Putamen (tissue), 1 donor: ENCODE measurements at regions not wholly inside any gene's neighbourhood (a gene's known extent, or its start where the extent isn't known, plus 50 kb on each side); places are given as distances from the start of the nearest gene placed in this dataset.

Experiments
- DNase-seq: peaks from one replicate; pipeline ENCODE4 v3.0.0-alpha.2; 2016; ENCODE audit warnings: low spot score

DNA sequence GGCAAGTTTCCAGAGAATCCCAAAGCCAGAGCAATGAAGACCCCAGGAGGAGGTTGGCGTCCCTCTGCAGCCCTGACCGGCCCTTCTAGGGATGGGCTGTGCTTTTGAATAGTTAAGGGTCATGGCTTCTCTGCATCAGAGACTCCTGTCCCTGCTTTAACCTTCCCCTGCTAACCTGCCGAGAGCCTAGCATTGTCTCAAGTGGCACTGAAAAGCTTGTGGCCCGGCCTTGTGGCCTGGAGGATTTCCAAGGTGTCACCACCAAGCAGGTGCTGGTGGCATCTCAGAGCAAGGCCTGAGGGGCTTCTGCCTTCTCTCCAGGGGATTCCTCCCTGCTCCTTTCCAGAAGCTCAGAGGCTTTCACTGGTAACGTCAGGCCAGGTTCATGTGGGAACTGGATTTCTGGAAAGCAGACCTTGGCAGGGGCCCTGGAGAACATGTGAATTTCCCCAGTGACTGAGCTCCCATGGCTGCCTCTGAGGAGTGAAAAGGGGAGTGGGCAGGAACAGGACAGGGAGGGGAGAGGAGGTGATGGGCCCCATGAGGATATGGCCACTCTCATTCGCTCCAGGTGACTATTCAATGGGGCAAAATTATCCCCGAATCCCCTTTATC is 409.9 kb downstream of the PTPRU start:
- no peak for DNase-seq

DNA sequence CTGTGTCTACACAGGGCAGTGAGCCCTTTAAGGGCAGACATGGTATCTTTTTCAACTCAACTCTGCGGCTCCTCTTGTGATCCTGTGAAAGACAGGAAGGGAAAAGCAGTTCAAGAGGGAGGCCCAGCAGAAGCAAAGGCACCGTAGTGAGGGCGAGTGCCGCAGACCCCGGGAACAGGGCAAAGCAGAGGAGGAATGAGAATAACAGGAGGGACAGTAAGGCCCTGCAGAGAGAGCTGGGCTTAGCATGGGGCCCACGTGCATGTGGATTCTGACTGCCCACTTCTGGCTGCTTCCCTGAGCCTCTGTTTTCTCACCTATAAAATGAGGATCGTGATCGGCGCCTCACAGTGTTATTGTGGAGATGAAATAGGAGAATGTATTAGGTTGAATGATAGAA is 409.3 kb downstream of the PTPRU start:
- DNase-seq: no peak

DNA sequence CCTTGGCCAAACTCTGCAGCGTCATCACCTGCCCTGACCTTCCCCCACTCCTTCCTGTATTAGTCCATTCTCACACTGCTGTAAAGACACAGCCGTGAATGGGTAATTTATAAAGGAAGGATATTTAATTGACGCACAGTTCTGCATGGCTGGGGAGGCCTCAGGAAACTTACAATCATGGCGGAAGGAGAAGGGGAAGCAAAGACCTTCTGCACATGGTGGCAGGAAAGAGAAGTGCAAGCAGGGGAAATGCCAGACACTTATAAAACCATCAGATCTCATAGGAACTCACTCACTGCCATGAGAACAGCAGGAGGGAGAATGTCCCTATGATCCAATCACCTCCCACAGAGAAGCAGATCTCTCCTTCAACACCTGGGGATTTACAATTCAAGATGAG is 408.5 kb downstream of the PTPRU start:
- DNase-seq: no peak

DNA sequence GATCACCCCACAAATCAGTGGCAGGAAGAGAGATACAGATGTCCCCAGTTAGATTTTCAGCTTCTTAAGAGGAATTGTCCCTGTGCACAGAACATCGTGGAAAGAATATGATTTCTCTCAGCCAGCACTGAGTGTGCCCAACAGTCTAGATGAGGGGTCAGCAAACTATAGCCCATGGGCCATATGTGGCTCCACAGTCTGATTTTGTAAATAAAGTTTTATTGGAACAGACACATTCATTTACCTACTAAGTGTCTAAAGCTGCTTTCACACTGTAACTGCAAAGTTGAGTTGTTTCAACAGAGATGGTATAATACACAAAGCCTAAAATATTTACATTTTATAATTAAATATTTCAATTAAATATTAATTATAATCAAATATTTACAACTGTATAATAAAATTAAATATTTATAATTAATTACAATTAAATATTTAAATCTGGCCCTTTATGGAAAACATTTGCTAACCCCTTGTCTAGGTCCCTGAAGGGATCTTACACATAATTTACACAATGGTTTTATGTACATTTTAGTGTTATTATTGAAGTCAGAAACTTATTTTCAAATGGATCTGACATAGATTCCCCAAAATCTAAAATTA is 407.6 kb downstream of the PTPRU start:
- no peak for DNase-seq

DNA sequence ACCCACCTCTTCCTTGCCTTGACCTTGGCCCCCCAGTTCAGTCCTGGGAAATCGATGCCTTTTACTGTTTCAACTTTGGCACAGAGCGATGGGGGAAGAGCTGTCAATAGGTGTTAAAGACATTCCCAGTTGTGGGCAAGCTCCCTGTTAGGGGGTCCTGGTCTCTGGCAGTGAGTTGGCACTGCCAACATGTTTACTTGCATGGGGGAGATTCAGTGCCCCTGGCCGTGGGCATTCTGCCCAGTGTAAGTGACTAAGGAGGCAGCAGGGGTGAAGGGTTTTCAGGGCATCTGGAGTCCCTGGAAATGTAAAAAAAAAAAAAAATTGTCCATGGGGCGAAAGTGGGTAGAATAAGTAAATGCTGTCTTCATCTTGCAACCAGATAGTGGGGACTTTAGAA is 407.0 kb downstream of the PTPRU start:
- no peak for DNase-seq

DNA sequence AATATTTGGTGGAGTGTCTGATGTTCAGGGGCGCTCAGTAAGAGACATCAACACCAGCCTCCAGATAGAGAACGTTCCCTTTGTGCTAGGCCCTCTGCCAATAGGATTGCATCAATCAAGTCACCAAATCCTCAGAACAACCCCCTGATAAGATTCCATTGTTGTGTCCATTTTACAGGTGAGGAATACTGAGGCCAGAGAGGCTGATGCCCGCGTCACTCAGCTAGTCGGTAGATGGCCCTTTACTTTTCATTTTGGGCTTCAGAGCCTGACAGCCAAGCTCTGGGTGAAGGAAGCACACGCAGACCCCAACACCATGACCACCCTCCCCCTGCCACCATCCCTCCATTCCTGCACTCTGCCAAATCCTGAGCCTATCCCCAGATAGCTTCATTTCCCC is 406.2 kb downstream of the PTPRU start:
- no peak for DNase-seq

DNA sequence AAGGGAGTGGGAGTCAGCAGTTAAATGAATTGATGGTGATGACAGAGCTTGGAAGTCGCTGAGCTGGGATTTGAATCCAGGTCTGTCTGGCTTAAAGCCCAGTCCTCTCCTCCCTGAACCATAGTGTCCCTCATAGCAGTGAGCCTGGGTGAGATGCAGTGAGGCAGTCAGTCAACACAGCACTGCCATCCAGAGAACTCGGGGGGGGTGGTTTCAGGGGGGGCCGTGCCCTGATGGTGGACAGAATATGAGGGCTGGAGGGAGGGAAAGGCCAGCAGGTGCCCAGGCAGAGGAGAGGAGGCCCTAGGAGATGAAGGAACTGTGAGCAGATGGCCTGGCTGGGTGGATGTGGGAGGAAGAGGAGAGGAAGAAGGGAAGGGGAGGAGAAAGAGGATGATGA is 405.6 kb downstream of the PTPRU start:
- DNase-seq: no peak

DNA sequence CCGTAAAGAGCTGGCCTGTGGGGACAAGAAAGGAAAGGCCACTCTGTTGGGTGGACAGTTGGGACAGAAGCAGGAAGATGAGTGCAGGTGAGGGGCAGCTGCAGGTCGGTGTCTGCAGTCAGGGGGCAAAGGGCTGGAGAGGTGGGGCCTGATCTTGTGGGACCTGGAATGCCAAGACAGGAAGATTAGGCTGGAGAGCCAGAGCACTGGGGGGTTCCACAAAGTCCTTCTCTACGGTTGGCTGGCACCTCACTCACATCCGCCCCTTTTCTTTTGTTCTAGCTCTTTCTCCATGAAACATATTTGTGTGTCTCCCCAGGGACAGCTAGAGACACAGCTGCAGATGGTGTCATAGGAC is 404.1 kb downstream of the PTPRU start:
- no peak for DNase-seq

DNA sequence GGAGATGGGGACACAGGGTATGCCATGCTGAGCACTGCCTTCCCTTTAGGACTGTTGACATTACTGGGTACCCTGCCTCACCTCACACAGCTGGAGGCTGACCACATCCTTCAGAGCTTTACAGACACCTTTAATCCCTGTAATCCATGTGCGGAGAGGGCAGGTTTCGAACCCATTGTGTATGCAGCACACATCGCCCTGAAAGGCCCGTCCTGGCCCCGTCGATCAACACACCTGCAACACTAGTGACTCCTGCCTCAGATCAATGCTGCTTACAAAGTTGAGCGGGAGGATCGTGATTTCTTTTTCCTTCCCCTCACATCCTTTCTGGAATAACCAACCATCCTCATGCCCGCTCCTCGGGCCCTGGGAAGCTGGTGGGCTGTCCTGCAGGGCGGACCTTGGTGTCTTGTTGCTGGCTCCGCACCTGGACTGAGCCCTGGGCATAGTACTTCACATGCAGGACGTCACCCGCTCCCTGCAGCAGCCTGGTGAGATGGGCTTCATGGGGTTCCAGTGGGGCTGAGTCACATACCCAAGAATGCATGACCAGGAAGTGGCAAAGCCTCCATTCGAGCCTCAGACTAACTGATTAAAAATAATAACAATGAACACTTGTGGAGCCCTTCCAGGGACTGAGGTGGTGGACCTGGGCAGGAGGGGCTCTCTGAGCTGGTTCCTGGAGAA is 403.6 kb downstream of the PTPRU start:
- DNase-seq: no peak

DNA sequence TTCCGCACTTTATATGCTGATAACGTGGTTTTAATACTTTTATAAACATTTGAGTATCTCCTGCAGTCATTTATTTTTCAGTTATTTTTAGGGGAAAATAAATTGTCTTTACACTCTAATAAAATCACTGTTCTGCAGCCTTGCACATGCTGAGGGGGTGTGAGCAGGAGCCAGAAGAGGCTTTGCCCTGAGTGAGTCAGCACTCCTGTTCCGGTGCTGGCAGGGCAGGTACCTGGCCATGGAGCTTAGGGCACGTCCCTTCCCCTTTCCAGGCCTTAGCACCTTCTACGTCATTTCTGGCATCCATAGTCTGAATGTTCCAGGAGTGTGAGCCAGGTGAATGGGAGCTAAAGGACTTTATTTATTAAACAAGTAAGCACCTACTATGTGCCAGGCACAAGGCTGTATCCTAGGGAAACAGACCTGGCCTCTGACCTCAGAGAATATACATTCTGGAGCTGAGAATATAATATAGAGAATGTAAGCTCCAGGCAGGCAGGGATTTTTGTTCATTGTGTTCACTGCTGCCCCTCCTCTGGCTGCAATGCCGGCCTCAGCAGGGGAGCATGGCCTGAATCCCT is 402.9 kb downstream of the PTPRU start:
- no peak for DNase-seq

DNA sequence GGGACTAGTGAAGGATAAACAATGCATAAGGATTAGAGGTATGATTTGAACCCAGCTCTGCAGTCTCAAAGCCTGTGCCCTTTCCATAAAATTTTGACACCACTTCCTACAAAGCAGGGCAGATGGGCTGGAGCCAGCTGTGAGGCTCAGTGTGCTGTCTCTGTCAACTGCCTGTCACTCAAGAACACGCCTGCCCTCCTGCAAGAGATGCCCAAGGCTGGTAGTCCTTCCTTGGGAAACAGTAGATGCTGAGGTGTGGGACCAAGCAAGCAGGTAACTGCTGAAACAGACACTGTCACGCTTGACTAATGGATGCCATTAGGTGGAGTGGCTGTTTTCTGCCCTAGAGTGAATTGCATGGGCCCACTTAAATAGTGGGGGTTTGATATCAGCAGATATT is 402.0 kb downstream of the PTPRU start:
- DNase-seq: no peak

DNA sequence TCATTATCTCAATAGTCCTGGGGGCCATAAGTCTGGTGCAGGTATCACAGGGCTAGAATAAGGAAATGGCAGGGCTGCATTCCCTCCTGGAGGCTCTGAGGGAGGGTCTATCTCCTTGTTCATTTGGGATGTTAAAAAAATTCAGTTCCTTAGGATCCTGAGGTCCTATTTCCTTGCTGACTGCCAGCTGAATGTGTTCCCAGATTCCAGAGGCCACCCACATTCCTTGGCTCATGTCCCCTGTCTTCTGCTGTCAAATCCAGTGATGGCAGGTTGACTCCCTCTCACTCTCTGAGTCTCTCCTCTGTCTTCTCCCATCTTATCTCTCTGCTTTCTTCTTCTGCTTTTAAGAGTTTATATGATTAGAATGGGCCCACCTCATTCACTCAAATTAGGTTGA is 400.6 kb downstream of the PTPRU start:
- no peak for DNase-seq

DNA sequence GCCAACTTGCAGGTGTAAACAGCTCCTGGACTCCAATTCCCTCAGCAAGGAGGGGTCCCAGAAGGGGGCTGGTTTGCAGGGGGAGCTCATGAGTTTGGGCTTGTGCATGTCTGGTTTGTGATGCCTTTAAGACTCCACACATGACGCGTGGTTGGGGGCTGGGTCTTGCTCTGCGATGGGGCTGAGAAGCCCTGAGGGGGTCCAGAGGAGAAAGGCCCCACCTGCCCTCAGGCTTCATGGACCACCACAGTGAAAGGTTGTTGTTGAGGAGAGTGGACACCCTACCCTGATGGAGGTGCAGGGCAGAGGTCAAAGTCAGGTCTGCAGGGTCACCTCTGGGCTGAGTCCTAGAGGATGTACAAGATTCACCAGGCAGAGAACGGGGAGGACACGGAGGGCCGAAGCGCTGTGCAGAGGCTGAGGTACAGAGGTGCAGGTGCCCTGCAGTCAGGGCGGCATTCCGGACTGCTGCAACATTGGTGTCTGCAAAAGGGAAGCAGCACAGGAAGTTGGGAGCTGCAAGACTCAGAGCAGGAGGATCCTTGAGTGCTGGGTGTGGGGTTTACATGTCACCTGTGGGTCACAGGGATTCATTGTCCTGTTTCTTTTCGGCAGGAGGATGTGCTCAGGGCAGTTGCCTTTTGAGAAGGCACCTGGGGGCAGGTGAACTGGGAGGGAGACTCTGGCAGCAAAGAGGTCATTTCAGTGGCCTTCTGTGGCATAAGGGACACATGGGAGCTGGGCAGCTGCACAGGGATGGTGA is 399.4 kb downstream of the PTPRU start:
- DNase-seq: no peak

DNA sequence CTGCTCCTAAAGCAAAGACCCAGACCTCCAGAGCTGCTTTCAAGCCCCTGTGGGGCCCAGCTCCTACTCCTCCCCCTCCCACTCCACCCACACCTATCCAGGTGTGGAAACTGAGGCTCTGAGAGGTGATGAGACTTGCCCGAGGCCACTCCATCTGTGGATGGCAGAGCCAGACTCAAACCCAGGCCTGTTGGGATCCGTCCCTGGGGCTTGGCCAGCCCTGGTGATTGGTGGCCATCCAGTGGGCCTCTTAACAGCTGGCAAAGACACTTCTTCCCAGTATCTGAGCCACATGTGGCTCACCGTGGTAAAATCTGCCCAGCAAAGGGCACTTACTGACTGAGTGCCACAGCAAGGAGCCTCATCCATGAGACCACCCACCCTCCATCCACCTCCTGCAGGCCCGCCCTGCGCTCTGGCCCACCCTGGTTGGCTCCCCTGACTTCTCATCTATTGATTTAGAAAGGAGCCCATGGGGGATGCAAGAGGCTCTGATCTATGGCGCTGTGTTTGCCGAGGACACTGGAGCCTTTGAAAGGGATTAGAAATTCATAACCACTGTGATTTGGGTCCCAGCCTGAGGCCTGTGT is 398.5 kb downstream of the PTPRU start:
- DNase-seq: no peak

DNA sequence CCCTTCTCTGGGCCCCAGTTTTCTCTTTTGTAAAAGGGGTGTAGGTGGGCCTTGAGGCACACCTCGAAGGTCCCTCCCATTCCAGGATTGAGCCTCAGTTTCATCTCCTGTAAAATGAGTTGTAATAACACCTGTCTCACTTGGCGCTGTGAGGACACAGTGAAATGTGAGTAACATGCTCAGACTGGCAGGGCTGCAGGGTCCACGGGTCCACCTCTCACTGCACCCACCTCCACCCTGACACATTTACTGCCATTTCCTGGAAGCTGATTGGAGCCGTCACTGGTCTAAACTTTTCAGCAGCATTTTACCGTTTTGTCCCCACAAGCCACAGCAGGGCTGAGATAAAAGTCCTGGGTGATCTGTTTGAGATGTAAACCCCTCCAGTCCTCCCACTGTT is 398.0 kb downstream of the PTPRU start:
- no peak for DNase-seq

DNA sequence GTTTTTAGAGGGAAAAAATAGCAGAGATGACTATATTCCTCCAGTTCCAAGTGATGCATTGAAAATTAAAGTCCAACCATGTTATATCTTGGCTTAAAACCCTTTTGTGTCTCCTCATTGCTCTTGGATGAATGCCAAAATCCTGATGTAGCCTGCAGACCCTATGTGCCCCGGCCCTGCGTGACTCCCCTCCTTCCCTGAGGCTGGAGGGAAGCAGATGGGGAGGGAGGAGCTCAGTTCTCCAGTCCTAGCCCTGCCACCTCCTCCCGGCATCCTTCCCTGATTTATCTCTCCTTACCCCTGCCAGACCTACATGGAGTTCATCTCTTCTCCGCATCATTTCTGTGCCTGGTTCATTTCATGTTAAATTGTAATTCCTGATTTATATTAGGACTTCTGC is 397.4 kb downstream of the PTPRU start:
- no peak for DNase-seq

DNA sequence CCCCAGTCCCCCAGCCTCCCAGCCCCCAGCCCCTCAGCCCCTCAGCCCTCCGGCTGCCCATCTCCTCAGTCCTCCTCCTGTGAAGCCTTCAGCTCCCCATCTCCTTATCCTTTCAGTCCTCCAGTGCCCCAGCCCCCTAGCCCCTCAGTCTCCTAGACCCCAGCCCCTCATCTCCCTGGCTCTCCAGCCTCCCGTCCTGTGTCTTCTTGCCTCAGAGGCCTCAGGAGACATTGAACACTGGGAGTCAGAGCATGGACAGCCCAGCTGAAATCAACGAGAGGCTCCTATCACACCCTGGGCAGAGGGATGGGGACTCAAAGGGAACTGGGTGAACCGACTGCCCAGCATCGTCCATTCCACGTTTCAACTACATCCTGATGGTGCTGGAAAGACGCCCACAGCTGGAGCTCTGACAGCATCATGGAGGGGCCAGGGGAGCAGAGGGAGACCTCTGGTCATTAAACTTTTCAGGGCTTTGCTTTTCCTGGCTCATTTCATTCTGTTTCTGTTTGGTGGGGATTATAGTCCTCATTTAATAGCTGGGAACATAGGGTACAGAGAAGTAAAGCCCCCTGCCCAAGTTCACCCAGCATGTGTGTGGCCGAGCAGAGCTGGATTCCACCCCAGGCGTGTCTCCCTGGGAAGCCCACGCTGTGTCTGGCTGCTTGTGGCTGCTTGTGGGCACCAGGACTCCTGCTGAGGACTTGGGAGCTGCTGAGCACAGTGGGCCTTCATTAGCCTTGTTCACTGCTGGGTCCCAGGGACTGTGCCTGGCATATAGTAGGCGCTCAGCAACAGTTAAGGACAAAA is 396.7 kb downstream of the PTPRU start:
- no peak for DNase-seq

DNA sequence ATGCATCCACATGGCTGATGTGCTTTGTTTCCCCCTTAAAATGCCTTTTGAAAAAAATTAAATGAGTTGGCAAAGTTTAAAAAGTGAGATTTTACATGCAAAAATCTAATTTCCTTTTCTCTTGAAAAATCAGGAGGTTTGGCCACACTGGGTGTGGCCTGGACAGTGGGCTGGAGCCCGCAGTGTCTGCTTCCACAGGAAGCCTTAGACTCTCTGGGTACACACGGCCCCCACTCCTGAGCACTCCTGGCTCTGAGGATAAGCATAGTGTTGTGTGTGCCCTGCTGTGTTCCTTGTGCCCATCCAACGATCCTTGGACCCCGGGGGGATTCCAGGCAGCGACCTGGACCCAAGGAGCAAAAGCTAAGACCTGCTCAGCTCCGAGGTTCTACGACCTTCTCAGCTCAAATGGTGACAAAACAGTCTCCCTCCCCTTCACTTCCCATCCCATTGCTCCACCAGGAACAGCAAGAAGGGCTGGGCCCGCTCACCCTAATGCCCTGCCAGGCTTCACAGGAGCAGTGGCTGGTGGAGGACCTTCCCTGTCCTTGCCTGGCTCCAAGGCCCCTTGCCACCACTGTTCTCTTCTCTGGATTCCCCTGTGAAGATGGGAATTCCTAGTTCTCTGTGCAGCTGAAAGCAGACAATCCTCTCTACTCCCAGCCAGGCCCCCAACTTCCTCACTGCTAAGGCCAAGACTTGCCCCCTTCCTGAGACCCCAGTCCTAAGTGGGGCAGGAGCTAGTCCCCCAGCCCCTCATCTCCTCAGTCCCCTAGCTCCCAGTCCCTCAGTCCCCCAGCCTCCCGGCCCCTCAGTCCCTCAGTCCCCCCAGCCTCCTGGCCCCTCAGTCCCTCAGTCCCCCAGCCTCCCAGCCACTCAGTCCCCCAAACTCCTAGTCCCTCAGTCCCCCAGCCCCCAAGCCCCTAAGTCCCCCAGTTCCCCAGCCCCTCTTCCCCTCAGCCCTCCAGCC is 395.8 kb downstream of the PTPRU start:
- no peak for DNase-seq

DNA sequence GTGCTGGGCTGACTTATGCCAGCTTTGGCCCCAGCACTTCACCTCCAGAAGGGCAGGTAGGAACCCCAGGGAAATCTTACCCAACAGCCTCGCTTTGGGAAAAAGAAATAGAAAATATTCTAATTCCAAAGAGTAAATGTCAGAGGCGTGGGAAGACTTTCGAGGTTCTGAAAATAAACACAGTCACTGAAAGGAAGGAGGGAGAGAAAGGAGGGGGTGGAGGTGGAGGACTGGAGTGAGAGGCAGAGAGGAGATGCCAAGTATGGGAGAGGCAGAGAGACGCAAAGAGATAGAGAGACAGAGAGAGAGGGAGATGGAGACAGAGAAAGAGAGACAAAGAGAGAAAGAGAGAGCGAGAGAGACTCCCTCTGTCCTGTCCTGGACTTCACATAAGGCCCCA is 395.0 kb downstream of the PTPRU start:
- peak; percentile 13 for DNase-seq

DNA sequence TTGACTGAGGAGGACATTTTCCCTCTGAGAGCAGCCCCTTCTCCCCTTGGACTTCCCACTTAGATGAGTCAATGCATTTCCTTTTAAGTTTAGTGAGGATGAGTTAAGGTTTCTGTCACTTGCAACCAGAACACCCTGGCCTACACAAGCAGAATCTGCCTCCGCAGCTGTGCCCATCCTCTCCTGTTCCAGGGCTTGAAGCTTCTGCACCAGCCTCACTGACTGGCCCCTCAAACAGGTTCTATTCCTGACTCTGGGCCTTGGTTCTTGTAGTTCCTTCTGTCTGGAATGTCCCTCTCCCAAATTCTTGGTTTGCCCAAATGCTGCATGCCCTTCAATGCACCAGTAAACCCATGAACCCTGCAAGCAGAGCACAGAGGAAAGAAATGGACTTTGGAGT is 394.4 kb downstream of the PTPRU start:
- no peak for DNase-seq
